ENCODE measurements at regions not wholly inside any gene's neighbourhood (a gene's known extent, or its start where the extent isn't known, plus 50 kb on each side); places are given as distances from the start of the nearest gene placed in this dataset.
A peak's percentile ranks its signal among the peaks of the same experiment; 100 is the strongest.
"Not testable (repeated sequence)": the region's sequence is repeated elsewhere in the genome, so short reads cannot be mapped to it uniquely, and the experiment has no call there.

- DNase-seq: no peak
These were observed 657.9 kb downstream of the EPM2A start for GRCh38 chr6:145077382-145077781.

- no peak for DNase-seq
These were observed 654.7 kb downstream of the EPM2A start for GRCh38 chr6:145080651-145081050.

- no peak for DNase-seq
These were observed 653.6 kb downstream of the EPM2A start for GRCh38 chr6:145081677-145082076.

- no peak for DNase-seq
These were observed 653.0 kb downstream of the EPM2A start for GRCh38 chr6:145082359-145082758.

GRCh38 chr6:145086197-145086596 is 649.1 kb downstream of the EPM2A start:
- peak; percentile 63 for DNase-seq

GRCh38 chr6:145087034-145087433 is 648.3 kb downstream of the EPM2A start:
- peak; percentile 57 for DNase-seq

GRCh38 chr6:145090801-145091585 is 644.3 kb downstream of the EPM2A start:
- DNase-seq: no peak

- DNase-seq: no peak
These were observed 643.7 kb downstream of the EPM2A start for GRCh38 chr6:145091586-145092142.

GRCh38 chr6:145092554-145092953 is 642.8 kb downstream of the EPM2A start:
- DNase-seq: no peak

- DNase-seq: no peak
These were observed 642.1 kb downstream of the EPM2A start for GRCh38 chr6:145093226-145093625.

GRCh38 chr6:145096846-145097245 is 638.5 kb downstream of the EPM2A start:
- DNase-seq: no peak

GRCh38 chr6:145098127-145098526 is 637.2 kb downstream of the EPM2A start:
- not testable (repeated sequence) for DNase-seq

GRCh38 chr6:145099713-145100112 is 635.6 kb downstream of the EPM2A start:
- DNase-seq: no peak

- DNase-seq: no peak
These were observed 625.2 kb downstream of the EPM2A start for GRCh38 chr6:145110109-145110508.

- DNase-seq: not testable (repeated sequence)
These were observed 623.9 kb downstream of the EPM2A start for GRCh38 chr6:145111407-145111806.

- no peak for DNase-seq
These were observed 622.6 kb downstream of the EPM2A start for GRCh38 chr6:145112711-145113148.

GRCh38 chr6:145115638-145116037 is 619.7 kb downstream of the EPM2A start:
- DNase-seq: no peak

- no peak for DNase-seq
These were observed 618.6 kb downstream of the EPM2A start for GRCh38 chr6:145116591-145117178.

- DNase-seq: no peak
These were observed 617.1 kb downstream of the EPM2A start for GRCh38 chr6:145118224-145118623.

GRCh38 chr6:145119081-145119480 is 616.2 kb downstream of the EPM2A start:
- no peak for DNase-seq

GRCh38 chr6:145132709-145133108 is 602.6 kb downstream of the EPM2A start:
- no peak for DNase-seq

- DNase-seq: no peak
These were observed 599.6 kb downstream of the EPM2A start for GRCh38 chr6:145135702-145136101.

GRCh38 chr6:145137425-145137824 is 597.9 kb downstream of the EPM2A start:
- peak; percentile 32 for DNase-seq

All from fibroblast of skin of back (primary cell).